ENCODE measurements at regions not wholly inside any gene's neighbourhood (a gene's known extent, or its start where the extent isn't known, plus 50 kb on each side); places are given as distances from the start of the nearest gene placed in this dataset.

- Histone ChIP-seq H3K36me3 (ENCODE audit: control insufficient read depth in 2 of 2, insufficient read depth in 1 of 2, low read length in 2 of 2) (no peaks in the 10 kb centered on the region), H3K4me1 (ENCODE audit: control insufficient read depth, insufficient read depth, low read length) (no peaks in the 10 kb centered on the region), H3K9me3 (ENCODE audit: control insufficient read depth, insufficient read depth, low read depth, low read length) (no peaks in the 10 kb centered on the region), H3K4me3 (ENCODE audit: low read depth, low read length) (no peak overlapping the region), H3K27ac (ENCODE audit: extremely low read depth, low read depth, low read length) (no peak overlapping the region)
- CTCF ChIA-PET = no interaction called here
- POLR2A ChIA-PET = no interaction called here
- TF ChIP-seq ZNF747 (tag by site-specific recombination; IDR thresholded peaks at IDR 0.05) (no peak), ZNF501 (tag by site-specific recombination; IDR thresholded peaks at IDR 0.05) (no peak), MYNN (tag by site-specific recombination; IDR thresholded peaks at IDR 0.05; ENCODE audit: borderline replicate concordance) (no peak), ZNF654 (tag by site-specific recombination; IDR thresholded peaks at IDR 0.05; ENCODE audit: low read depth) (no peak)
- TF ChIP-seq, protein P1, sequence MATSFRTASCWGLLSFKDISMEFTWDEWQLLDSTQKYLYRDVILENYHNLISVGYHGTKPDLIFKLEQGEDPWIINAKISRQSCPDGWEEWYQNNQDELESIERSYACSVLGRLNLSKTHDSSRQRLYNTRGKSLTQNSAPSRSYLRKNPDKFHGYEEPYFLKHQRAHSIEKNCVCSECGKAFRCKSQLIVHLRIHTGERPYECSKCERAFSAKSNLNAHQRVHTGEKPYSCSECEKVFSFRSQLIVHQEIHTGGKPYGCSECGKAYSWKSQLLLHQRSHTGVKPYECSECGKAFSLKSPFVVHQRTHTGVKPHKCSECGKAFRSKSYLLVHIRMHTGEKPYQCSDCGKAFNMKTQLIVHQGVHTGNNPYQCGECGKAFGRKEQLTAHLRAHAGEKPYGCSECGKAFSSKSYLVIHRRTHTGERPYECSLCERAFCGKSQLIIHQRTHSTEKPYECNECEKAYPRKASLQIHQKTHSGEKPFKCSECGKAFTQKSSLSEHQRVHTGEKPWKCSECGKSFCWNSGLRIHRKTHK (tag by site-specific recombination; IDR thresholded peaks at IDR 0.05) = no peak
Observed at GRCh38 chr22:47778160-47778658, 1015.8 kb downstream of the TBC1D22A start.

DNA sequence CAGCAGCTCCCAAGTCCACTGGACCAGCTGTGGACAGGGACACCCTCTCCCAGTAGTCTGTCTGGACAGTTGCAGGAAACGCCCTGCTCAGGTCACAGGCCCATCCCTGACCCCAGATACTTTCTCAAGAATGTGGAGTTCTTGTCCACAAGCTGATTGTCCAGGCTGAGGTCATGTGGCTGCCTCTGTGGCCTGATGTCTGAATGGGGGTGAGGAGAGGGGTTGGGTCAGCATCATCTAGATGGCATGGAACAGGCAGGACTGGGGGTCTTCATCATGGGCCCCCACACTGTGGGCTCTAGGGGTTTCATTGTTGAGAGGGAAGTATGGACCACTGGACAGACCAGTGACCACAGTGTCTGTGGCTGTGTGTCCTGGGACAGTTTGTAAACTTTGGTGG lies 1015.0 kb downstream of the TBC1D22A start:
- H3K36me3 ChIP-seq (ENCODE audit: control insufficient read depth in 2 of 2, insufficient read depth in 1 of 2, low read length in 2 of 2) = no peaks in the 10 kb centered on the region
- no peaks in the 10 kb centered on the region for H3K9me3 ChIP-seq (ENCODE audit: control insufficient read depth, insufficient read depth, low read depth, low read length)
- ChIA-PET POLR2A (no interaction called here), CTCF (interaction anchor here (0.6 kb wide), 1 partner anchor 1154 kb away, joined by 3 read pairs; no protein-coding TSS in a partner anchor)
- H3K4me1 ChIP-seq (ENCODE audit: control insufficient read depth, insufficient read depth, low read length) = no peaks in the 10 kb centered on the region
- H3K4me3 ChIP-seq (ENCODE audit: low read depth, low read length) = no peak overlapping the region
- H3K27ac ChIP-seq (ENCODE audit: extremely low read depth, low read depth, low read length) = no peak overlapping the region
- TF ChIP-seq ZNF18 (tag by site-specific recombination; IDR thresholded peaks at IDR 0.05) (no peak), ZBTB11 (tag by site-specific recombination; conservative IDR thresholded peaks at IDR 0.05; ENCODE audit: low read depth) (no peak), KLF16 (tag by site-specific recombination; IDR thresholded peaks at IDR 0.05) (no peak), ZFP37 (tag by site-specific recombination; IDR thresholded peaks at IDR 0.05) (no peak), ZNF785 (tag by site-specific recombination; IDR thresholded peaks at IDR 0.05) (no peak), SP7 (tag by site-specific recombination; IDR thresholded peaks at IDR 0.05) (no peak), ZNF48 (tag by site-specific recombination; IDR thresholded peaks at IDR 0.05) (no peak), ZNF558 (tag by site-specific recombination; IDR thresholded peaks at IDR 0.05) (no peak), ZNF701 (tag by site-specific recombination; IDR thresholded peaks at IDR 0.05) (no peak), PRDM1 (tag by site-specific recombination; IDR thresholded peaks at IDR 0.05) (no peak), ZNF132 (tag by site-specific recombination; IDR thresholded peaks at IDR 0.05; ENCODE audit: borderline replicate concordance) (no peak), ZXDB (tag by site-specific recombination; IDR thresholded peaks at IDR 0.05) (no peak), ZNF610 (tag by site-specific recombination; IDR thresholded peaks at IDR 0.05; ENCODE audit: borderline replicate concordance) (no peak), ZNF792 (tag by site-specific recombination; IDR thresholded peaks at IDR 0.05) (no peak), ZNF473 (tag by site-specific recombination; IDR thresholded peaks at IDR 0.05) (no peak)
- TF ChIP-seq, protein P2, sequence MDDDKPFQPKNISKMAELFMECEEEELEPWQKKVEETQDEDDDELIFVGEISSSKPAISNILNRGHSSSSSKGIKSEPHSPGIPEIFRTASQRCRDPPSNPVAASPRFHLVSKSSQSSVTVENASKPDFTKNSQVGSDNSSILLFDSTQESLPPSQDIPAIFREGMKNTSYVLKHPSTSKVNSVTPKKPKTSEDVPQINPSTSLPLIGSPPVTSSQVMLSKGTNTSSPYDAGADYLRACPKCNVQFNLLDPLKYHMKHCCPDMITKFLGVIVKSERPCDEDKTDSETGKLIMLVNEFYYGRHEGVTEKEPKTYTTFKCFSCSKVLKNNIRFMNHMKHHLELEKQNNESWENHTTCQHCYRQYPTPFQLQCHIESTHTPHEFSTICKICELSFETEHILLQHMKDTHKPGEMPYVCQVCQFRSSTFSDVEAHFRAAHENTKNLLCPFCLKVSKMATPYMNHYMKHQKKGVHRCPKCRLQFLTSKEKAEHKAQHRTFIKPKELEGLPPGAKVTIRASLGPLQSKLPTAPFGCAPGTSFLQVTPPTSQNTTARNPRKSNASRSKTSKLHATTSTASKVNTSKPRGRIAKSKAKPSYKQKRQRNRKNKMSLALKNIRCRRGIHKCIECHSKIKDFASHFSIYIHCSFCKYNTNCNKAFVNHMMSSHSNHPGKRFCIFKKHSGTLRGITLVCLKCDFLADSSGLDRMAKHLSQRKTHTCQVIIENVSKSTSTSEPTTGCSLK (tag by site-specific recombination; IDR thresholded peaks at IDR 0.05) = no peak
- TF ChIP-seq, protein P3, sequence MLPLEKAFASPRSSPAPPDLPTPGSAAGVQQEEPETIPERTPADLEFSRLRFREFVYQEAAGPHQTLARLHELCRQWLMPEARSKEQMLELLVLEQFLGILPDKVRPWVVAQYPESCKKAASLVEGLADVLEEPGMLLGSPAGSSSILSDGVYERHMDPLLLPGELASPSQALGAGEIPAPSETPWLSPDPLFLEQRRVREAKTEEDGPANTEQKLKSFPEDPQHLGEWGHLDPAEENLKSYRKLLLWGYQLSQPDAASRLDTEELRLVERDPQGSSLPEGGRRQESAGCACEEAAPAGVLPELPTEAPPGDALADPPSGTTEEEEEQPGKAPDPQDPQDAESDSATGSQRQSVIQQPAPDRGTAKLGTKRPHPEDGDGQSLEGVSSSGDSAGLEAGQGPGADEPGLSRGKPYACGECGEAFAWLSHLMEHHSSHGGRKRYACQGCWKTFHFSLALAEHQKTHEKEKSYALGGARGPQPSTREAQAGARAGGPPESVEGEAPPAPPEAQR (tag by site-specific recombination; IDR thresholded peaks at IDR 0.05) = no peak
